Liver (tissue), 8 donors: ENCODE measurements at regions not wholly inside any gene's neighbourhood (a gene's known extent, or its start where the extent isn't known, plus 50 kb on each side); places are given as distances from the start of the nearest gene placed in this dataset.

Experiments used
- DNase-seq: peaks from one replicate; pipeline ENCODE4 v3.0.0-alpha.2; 2017; ENCODE audit warnings: low spot score
- H3K27ac ChIP-seq, 2 donors: one replicate each; pipeline ENCODE4 v1.7.0; 2013; ENCODE audit warnings: inconsistent platforms in 2 of 2, low read length in 2 of 2, control low read depth in 1 of 2, low read depth in 1 of 2, mild to moderate bottlenecking in 1 of 2
- H3K27me3 ChIP-seq, 4 donors: one replicate each; pipeline versions ENCODE4 v1.6.1 to v1.7.0; 2013; ENCODE audit warnings: low read length in 3 of 4, inconsistent platforms in 1 of 4, mild to moderate bottlenecking in 1 of 4, moderate library complexity in 1 of 4; ENCODE audit not compliant: control insufficient read depth in 4 of 4, insufficient read depth in 4 of 4
- H3K36me3 ChIP-seq, 4 donors: one replicate each; pipeline versions ENCODE4 v1.6.1 to v1.7.0; 2013; ENCODE audit warnings: low read length in 3 of 4, mild to moderate bottlenecking in 3 of 4, low read depth in 1 of 4, moderate library complexity in 1 of 4; ENCODE audit not compliant: control insufficient read depth in 4 of 4, insufficient read depth in 3 of 4
- H3K4me1 ChIP-seq, 4 donors: one replicate each; pipeline versions ENCODE4 v1.6.1 to v1.7.0; 2013; ENCODE audit warnings: low read length in 3 of 4, mild to moderate bottlenecking in 3 of 4, moderate library complexity in 1 of 4; ENCODE audit not compliant: control insufficient read depth in 4 of 4, insufficient read depth in 4 of 4
- H3K4me3 ChIP-seq, 3 donors: one replicate each; pipeline versions ENCODE4 v1.6.1 to v1.7.0; 2013; ENCODE audit warnings: low read length in 3 of 3, control low read depth in 1 of 3, low read depth in 1 of 3, mild to moderate bottlenecking in 1 of 3
- H3K9ac ChIP-seq, 2 donors: one replicate each; pipeline ENCODE4 v1.7.0; 2013; ENCODE audit warnings: low read length in 2 of 2, mild to moderate bottlenecking in 2 of 2, moderate library complexity in 2 of 2, control low read depth in 1 of 2, low read depth in 1 of 2
- H3K9me3 ChIP-seq, 4 donors: one replicate each; pipeline versions ENCODE4 v1.6.1 to v1.7.0; 2013; ENCODE audit warnings: low read length in 3 of 4; ENCODE audit not compliant: control insufficient read depth in 4 of 4
- EGR1 ChIP-seq, 2 donors: IDR thresholded peaks; 2 replicates each; pipeline ENCODE4 v1.6.1; 2016 to 2018; ENCODE audit warnings: antibody characterized with exemption in 2 of 2, low read depth in 2 of 2
- FOXA1 ChIP-seq: IDR thresholded peaks from 2 replicates; pipeline ENCODE4 v1.6.1; 2016; ENCODE audit warnings: antibody characterized with exemption
- FOXA2 ChIP-seq: IDR thresholded peaks from 2 replicates; pipeline ENCODE4 v1.6.1; 2016; ENCODE audit warnings: antibody characterized with exemption
- HNF4A ChIP-seq, 2 donors: conservative IDR thresholded peaks; 2 replicates each; pipeline ENCODE4 v1.6.1; 2016; ENCODE audit warnings: antibody characterized with exemption in 2 of 2, mild to moderate bottlenecking in 2 of 2
- HNF4G ChIP-seq: IDR thresholded peaks from 2 replicates; pipeline ENCODE4 v1.6.1; 2016; ENCODE audit warnings: antibody characterized with exemption
- JUND ChIP-seq, 2 donors: IDR thresholded peaks; 2 replicates each; pipeline ENCODE4 v1.6.1; 2016; ENCODE audit warnings: antibody characterized with exemption in 2 of 2
- NR2F2 ChIP-seq: IDR thresholded peaks from 2 replicates; pipeline ENCODE4 v1.6.1; 2016; ENCODE audit warnings: antibody characterized with exemption
- RAD21 ChIP-seq, 2 donors: IDR thresholded peaks; 2 replicates each; pipeline ENCODE4 v1.6.1; 2016; ENCODE audit warnings: antibody characterized with exemption in 2 of 2, mild to moderate bottlenecking in 2 of 2
- RXRA ChIP-seq, 2 donors: IDR thresholded peaks; 2 replicates each; pipeline ENCODE4 v1.6.1; 2017 to 2018; ENCODE audit warnings: antibody characterized with exemption in 2 of 2, mild to moderate bottlenecking in 1 of 2
- SP1 ChIP-seq: IDR thresholded peaks from 2 replicates; pipeline ENCODE4 v1.6.1; 2018; ENCODE audit warnings: antibody characterized with exemption, mild to moderate bottlenecking
- TAF1 ChIP-seq: conservative IDR thresholded peaks from 2 replicates; pipeline ENCODE4 v1.6.1; 2016; ENCODE audit warnings: antibody characterized with exemption, mild to moderate bottlenecking
- YY1 ChIP-seq: IDR thresholded peaks from 2 replicates; pipeline ENCODE4 v1.6.1; 2016; ENCODE audit warnings: antibody characterized with exemption, mild to moderate bottlenecking
- WGBS: extraction: QIAGEN DNeasy Blood & Tissue Kit; methylation state at CpG from one replicate; pipeline ENCODE4 v1.1.7; 2013; 5-methylcytosine and 5-hydroxymethylcytosine counted together
- TF ChIP-seq, protein P1 (sequence below): IDR thresholded peaks from 2 replicates; pipeline ENCODE4 v1.6.1; 2016; ENCODE audit warnings: antibody characterized with exemption
- TF ChIP-seq, protein P2 (sequence below): fragments of 150-350 bp; IDR thresholded peaks from 2 replicates; pipeline ENCODE4 v1.5.1; 2017; ENCODE audit warnings: improper control_type of control experiment, low read depth, low read length; ENCODE audit not compliant: missing input control
- TF ChIP-seq, protein P3 (sequence below): IDR thresholded peaks from 2 replicates; pipeline ENCODE4 v1.6.1; 2016; ENCODE audit warnings: antibody characterized with exemption
- TF ChIP-seq, protein P4 (sequence below): IDR thresholded peaks from 2 replicates; pipeline ENCODE4 v1.6.1; 2016; ENCODE audit warnings: antibody characterized with exemption, mild to moderate bottlenecking
- TF ChIP-seq, protein P5 (sequence below): IDR thresholded peaks from 2 replicates; pipeline ENCODE4 v1.6.1; 2016; ENCODE audit warnings: antibody characterized with exemption
- donor health status: healthy.
- donor health status: healthy.
- donor health status: healthy.
- donor health status: healthy.
- donor health status: healthy.

DNA sequence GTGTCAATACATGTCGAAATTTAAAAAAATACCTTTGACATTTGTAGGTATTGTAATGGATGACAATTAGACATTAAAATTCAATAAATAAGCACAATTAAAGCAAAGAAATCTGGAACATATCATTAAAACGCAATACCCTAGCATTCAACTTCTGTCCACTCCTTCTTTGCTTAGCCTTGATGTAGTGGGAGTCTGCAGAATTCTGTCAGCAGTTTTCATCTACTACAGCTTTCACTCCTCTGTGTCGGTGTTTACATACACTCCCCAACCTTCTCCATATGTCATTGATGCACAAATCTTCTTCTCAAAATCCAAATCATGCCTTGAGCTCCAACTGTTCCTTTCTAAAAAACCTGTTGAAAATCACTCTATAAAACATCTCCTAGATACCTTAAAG, 1380.6 kb downstream of the DSC3 start:
- DNase-seq, result no peak

DNA sequence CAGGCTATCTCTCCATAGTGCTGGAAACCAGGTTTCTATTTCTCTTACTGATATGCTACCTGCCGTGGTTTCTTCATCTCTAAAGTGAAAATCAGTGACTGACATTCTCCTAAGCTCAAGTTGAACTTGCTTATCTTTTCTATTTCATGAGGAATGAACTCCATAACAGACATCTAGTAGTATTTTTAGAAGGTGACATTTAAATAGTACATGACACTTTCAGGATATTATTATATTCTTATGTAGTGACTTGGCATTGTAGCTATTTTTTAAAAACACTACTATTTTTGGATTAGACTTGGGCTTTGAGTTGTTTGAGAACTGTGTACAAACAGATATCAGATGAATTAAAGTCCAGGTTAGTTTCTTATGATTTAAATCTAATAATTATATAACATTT, 1381.8 kb downstream of the DSC3 start:
- DNase-seq, result no peak
- Histone ChIP-seq H3K4me1 (no peaks in the 10 kb centered on the region), H3K4me3 (no peak overlapping the region), H3K27me3 (no peaks in the 10 kb centered on the region), H3K9me3 (no peaks in the 10 kb centered on the region), H3K36me3 (no peaks in the 10 kb centered on the region), H3K9ac (no peak overlapping the region), H3K27ac (no peak overlapping the region)
- TF ChIP-seq JUND (IDR thresholded peaks at IDR 0.05) (no peak), RAD21 (IDR thresholded peaks at IDR 0.05) (no peak), HNF4G (no peak), TAF1 (no peak)
- TF ChIP-seq, protein P1, sequence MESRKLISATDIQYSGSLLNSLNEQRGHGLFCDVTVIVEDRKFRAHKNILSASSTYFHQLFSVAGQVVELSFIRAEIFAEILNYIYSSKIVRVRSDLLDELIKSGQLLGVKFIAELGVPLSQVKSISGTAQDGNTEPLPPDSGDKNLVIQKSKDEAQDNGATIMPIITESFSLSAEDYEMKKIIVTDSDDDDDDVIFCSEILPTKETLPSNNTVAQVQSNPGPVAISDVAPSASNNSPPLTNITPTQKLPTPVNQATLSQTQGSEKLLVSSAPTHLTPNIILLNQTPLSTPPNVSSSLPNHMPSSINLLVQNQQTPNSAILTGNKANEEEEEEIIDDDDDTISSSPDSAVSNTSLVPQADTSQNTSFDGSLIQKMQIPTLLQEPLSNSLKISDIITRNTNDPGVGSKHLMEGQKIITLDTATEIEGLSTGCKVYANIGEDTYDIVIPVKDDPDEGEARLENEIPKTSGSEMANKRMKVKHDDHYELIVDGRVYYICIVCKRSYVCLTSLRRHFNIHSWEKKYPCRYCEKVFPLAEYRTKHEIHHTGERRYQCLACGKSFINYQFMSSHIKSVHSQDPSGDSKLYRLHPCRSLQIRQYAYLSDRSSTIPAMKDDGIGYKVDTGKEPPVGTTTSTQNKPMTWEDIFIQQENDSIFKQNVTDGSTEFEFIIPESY, result no peak
- 79% methylated on average over 1 of the region's 1 CpG for WGBS

More for the DNA sequence above, 1380.6 kb downstream of the DSC3 start:
- Histone ChIP-seq H3K36me3 (no peaks in the 10 kb centered on the region), H3K27me3 (no peaks in the 10 kb centered on the region), H3K9me3 (no peaks in the 10 kb centered on the region), H3K4me3 (no peak overlapping the region), H3K4me1 (no peaks in the 10 kb centered on the region), H3K27ac (no peak overlapping the region), H3K9ac (no peak overlapping the region)
- 75% methylated on average over 3 of the region's 3 CpGs for WGBS
- TF ChIP-seq, protein P2, sequence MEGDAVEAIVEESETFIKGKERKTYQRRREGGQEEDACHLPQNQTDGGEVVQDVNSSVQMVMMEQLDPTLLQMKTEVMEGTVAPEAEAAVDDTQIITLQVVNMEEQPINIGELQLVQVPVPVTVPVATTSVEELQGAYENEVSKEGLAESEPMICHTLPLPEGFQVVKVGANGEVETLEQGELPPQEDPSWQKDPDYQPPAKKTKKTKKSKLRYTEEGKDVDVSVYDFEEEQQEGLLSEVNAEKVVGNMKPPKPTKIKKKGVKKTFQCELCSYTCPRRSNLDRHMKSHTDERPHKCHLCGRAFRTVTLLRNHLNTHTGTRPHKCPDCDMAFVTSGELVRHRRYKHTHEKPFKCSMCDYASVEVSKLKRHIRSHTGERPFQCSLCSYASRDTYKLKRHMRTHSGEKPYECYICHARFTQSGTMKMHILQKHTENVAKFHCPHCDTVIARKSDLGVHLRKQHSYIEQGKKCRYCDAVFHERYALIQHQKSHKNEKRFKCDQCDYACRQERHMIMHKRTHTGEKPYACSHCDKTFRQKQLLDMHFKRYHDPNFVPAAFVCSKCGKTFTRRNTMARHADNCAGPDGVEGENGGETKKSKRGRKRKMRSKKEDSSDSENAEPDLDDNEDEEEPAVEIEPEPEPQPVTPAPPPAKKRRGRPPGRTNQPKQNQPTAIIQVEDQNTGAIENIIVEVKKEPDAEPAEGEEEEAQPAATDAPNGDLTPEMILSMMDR, result no peak
- no peak for TF ChIP-seq JUND (IDR thresholded peaks at IDR 0.05)

DNA sequence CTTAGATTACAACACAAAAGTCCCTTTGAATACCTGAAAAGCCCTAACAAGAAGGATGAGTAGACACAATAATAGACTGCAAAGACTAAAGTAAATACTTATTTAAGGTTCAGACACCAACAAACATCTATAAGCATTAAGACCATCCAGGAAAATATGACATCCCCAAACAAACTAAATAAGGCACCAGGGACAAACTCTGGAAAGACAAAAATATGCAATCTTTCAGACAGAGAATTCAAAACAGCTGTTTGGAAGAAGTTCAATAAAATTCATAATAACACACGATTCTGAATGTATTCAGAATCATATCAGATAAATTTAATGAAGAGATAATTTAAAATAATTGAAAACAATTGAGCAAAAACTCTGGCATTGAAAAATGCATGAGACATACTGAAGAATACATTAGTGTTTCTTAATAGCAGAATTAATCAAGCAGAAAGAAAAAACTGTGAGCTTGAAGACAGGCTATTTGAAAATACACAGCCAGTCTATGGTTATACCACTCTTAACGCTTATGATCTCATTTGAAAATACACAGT, 1388.8 kb downstream of the DSC3 start:
- Histone ChIP-seq H3K36me3 (no peaks in the 10 kb centered on the region), H3K4me1 (peaks cover 0 to 5% (median 1%) of the 10 kb centered on the region in 4 donors), H3K27ac (no peak overlapping the region), H3K27me3 (no peaks in the 10 kb centered on the region), H3K9me3 (no peaks in the 10 kb centered on the region), H3K4me3 (no peak overlapping the region), H3K9ac (no peak overlapping the region)
- no peak for DNase-seq
- 82% methylated on average over 2 of the region's 2 CpGs for WGBS
- TF ChIP-seq FOXA1, result no peak
- no peak for TF ChIP-seq RXRA (IDR thresholded peaks at IDR 0.05)
- TF ChIP-seq EGR1 (IDR thresholded peaks at IDR 0.05; ENCODE audit: low read depth in 2 of 2), result no peak
- TF ChIP-seq, protein P3, sequence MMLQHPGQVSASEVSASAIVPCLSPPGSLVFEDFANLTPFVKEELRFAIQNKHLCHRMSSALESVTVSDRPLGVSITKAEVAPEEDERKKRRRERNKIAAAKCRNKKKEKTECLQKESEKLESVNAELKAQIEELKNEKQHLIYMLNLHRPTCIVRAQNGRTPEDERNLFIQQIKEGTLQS, result no peak
- no peak for TF ChIP-seq HNF4G
- no peak for TF ChIP-seq YY1
- TF ChIP-seq, protein P1, result no peak
- no peak for TF ChIP-seq RAD21 (IDR thresholded peaks at IDR 0.05)
- no peak for TF ChIP-seq HNF4A (conservative IDR thresholded peaks at IDR 0.05)
- TF ChIP-seq, protein P4, sequence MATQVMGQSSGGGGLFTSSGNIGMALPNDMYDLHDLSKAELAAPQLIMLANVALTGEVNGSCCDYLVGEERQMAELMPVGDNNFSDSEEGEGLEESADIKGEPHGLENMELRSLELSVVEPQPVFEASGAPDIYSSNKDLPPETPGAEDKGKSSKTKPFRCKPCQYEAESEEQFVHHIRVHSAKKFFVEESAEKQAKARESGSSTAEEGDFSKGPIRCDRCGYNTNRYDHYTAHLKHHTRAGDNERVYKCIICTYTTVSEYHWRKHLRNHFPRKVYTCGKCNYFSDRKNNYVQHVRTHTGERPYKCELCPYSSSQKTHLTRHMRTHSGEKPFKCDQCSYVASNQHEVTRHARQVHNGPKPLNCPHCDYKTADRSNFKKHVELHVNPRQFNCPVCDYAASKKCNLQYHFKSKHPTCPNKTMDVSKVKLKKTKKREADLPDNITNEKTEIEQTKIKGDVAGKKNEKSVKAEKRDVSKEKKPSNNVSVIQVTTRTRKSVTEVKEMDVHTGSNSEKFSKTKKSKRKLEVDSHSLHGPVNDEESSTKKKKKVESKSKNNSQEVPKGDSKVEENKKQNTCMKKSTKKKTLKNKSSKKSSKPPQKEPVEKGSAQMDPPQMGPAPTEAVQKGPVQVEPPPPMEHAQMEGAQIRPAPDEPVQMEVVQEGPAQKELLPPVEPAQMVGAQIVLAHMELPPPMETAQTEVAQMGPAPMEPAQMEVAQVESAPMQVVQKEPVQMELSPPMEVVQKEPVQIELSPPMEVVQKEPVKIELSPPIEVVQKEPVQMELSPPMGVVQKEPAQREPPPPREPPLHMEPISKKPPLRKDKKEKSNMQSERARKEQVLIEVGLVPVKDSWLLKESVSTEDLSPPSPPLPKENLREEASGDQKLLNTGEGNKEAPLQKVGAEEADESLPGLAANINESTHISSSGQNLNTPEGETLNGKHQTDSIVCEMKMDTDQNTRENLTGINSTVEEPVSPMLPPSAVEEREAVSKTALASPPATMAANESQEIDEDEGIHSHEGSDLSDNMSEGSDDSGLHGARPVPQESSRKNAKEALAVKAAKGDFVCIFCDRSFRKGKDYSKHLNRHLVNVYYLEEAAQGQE, result no peak
- TF ChIP-seq SP1, result no peak
- TF ChIP-seq, protein P5, sequence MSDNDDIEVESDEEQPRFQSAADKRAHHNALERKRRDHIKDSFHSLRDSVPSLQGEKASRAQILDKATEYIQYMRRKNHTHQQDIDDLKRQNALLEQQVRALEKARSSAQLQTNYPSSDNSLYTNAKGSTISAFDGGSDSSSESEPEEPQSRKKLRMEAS, result no peak
- TF ChIP-seq TAF1, result no peak
- TF ChIP-seq NR2F2, result no peak
- no peak for TF ChIP-seq JUND (IDR thresholded peaks at IDR 0.05)
- no peak for TF ChIP-seq FOXA2
